ENCODE measurements at regions not wholly inside any gene's neighbourhood (a gene's known extent, or its start where the extent isn't known, plus 50 kb on each side); places are given as distances from the start of the nearest gene placed in this dataset.
A peak's percentile ranks its signal among the peaks of the same experiment; 100 is the strongest.

- Histone ChIP-seq H3K9me3 (ENCODE audit: control extremely low read depth in 1 of 5, control insufficient read depth in 4 of 5, insufficient read depth in 2 of 5, low read depth in 1 of 5, low read length in 4 of 5) (peaks cover 0 to 12% (median 7%) of the 10 kb centered on the region in 5 experiments), H3K4me3 (ENCODE audit: control insufficient read depth in 1 of 7, extremely low read depth in 1 of 7, insufficient read depth in 4 of 7, low read depth in 2 of 7, low read length in 6 of 7) (peak overlapping the region in 1 of 7 experiments; percentile 30), H3K27me3 (replicated peaks in 2 of 5; ENCODE audit: control insufficient read depth in 4 of 5, insufficient read depth in 5 of 5, low read length in 4 of 5) (peaks cover 3 to 36% (median 21%) of the 10 kb centered on the region in 5 experiments), H3K4me1 (ENCODE audit: control extremely low read depth in 1 of 4, control insufficient read depth in 4 of 4, insufficient read depth in 4 of 4, low read length in 3 of 4) (peaks cover 15 to 27% (median 23%) of the 10 kb centered on the region in 4 experiments), H3K27ac (ENCODE audit: insufficient read depth in 1 of 2, low read depth in 1 of 2, low read length in 2 of 2, poor library complexity in 1 of 2, severe bottlenecking in 2 of 2) (no peak overlapping the region), H3K36me3 (ENCODE audit: control insufficient read depth in 4 of 4, insufficient read depth in 4 of 4, low read length in 3 of 4) (no peaks in the 10 kb centered on the region)
- 0% methylated on average over 4 of the region's 4 CpGs for WGBS (ENCODE audit: insufficient coverage)
- ChIA-PET POLR2A (no interaction called here), CTCF (interaction anchor here (0.6 to 2.9 kb wide), 4 partner anchors 15 to 92 kb away, joined by 3 to 14 read pairs (median 4); no protein-coding TSS in a partner anchor)
- DNase-seq = peak; percentile 96 to 99 (median 98)
Measured at GRCh38 chr6:2542858-2543218, 207.9 kb downstream of the MYLK4 start.

- peaks cover 0 to 6% (median 2%) of the 10 kb centered on the region in 5 experiments for H3K9me3 ChIP-seq (ENCODE audit: control extremely low read depth in 1 of 5, control insufficient read depth in 4 of 5, insufficient read depth in 2 of 5, low read depth in 1 of 5, low read length in 4 of 5)
- POLR2A ChIA-PET = no interaction called here
- H3K36me3 ChIP-seq (ENCODE audit: control insufficient read depth in 4 of 4, insufficient read depth in 4 of 4, low read length in 3 of 4) = no peaks in the 10 kb centered on the region
- no peak for DNase-seq
- CTCF ChIA-PET = interaction anchor here (1.3 to 2.9 kb wide), 2 partner anchors 15 to 92 kb away, joined by 5 to 14 read pairs; no protein-coding TSS in a partner anchor
- peaks cover 7 to 37% (median 23%) of the 10 kb centered on the region in 5 experiments for H3K27me3 ChIP-seq (replicated peaks in 2 of 5; ENCODE audit: control insufficient read depth in 4 of 5, insufficient read depth in 5 of 5, low read length in 4 of 5)
- H3K4me1 ChIP-seq (ENCODE audit: control extremely low read depth in 1 of 4, control insufficient read depth in 4 of 4, insufficient read depth in 4 of 4, low read length in 3 of 4) = peaks cover 15 to 27% (median 22%) of the 10 kb centered on the region in 4 experiments
- WGBS (ENCODE audit: insufficient coverage) = 75% methylated on average over 8 of the region's 8 CpGs
- H3K27ac ChIP-seq (ENCODE audit: insufficient read depth in 1 of 2, low read depth in 1 of 2, low read length in 2 of 2, poor library complexity in 1 of 2, severe bottlenecking in 2 of 2) = no peak overlapping the region
- H3K4me3 ChIP-seq (ENCODE audit: control insufficient read depth in 1 of 7, extremely low read depth in 1 of 7, insufficient read depth in 4 of 7, low read depth in 2 of 7, low read length in 6 of 7) = peak overlapping the region in 1 of 7 experiments; percentile 30
Measured at GRCh38 chr6:2542101-2542857, 208.4 kb downstream of the MYLK4 start.

GRCh38 chr6:2536451-2536850 is 214.3 kb downstream of the MYLK4 start:
- CTCF ChIA-PET = no interaction called here
- WGBS (ENCODE audit: insufficient coverage) = 79% methylated on average over 6 of the region's 6 CpGs

GRCh38 chr6:2535506-2535905 is 215.2 kb downstream of the MYLK4 start:
- CTCF ChIA-PET = no interaction called here
- 90% methylated on average over 2 of the region's 8 CpGs for WGBS (ENCODE audit: insufficient coverage)
- DNase-seq = no peak
- peaks cover 0 to 31% (median 18%) of the 10 kb centered on the region in 5 experiments for H3K27me3 ChIP-seq (replicated peaks in 2 of 5; ENCODE audit: control insufficient read depth in 4 of 5, insufficient read depth in 5 of 5, low read length in 4 of 5)
- no peaks in the 10 kb centered on the region for H3K36me3 ChIP-seq (ENCODE audit: control insufficient read depth in 4 of 4, insufficient read depth in 4 of 4, low read length in 3 of 4)
- H3K4me3 ChIP-seq (ENCODE audit: control insufficient read depth in 1 of 7, extremely low read depth in 1 of 7, insufficient read depth in 4 of 7, low read depth in 2 of 7, low read length in 6 of 7) = no peak overlapping the region
- POLR2A ChIA-PET = no interaction called here
- H3K4me1 ChIP-seq (ENCODE audit: control extremely low read depth in 1 of 4, control insufficient read depth in 4 of 4, insufficient read depth in 4 of 4, low read length in 3 of 4) = peaks cover 3 to 7% (median 5%) of the 10 kb centered on the region in 4 experiments
- peaks cover 0 to 15% (median 5%) of the 10 kb centered on the region in 5 experiments for H3K9me3 ChIP-seq (ENCODE audit: control extremely low read depth in 1 of 5, control insufficient read depth in 4 of 5, insufficient read depth in 2 of 5, low read depth in 1 of 5, low read length in 4 of 5)
- no peak overlapping the region for H3K27ac ChIP-seq (ENCODE audit: insufficient read depth in 1 of 2, low read depth in 1 of 2, low read length in 2 of 2, poor library complexity in 1 of 2, severe bottlenecking in 2 of 2)

More at GRCh38 chr6:2536451-2536850, 214.3 kb downstream of the MYLK4 start:
- Histone ChIP-seq H3K4me1 (ENCODE audit: control extremely low read depth in 1 of 4, control insufficient read depth in 4 of 4, insufficient read depth in 4 of 4, low read length in 3 of 4) (peaks cover 3 to 7% (median 5%) of the 10 kb centered on the region in 4 experiments), H3K4me3 (ENCODE audit: control insufficient read depth in 1 of 7, extremely low read depth in 1 of 7, insufficient read depth in 4 of 7, low read depth in 2 of 7, low read length in 6 of 7) (no peak overlapping the region), H3K27ac (ENCODE audit: insufficient read depth in 1 of 2, low read depth in 1 of 2, low read length in 2 of 2, poor library complexity in 1 of 2, severe bottlenecking in 2 of 2) (no peak overlapping the region), H3K27me3 (replicated peaks in 2 of 5; ENCODE audit: control insufficient read depth in 4 of 5, insufficient read depth in 5 of 5, low read length in 4 of 5) (peaks cover 0 to 36% (median 18%) of the 10 kb centered on the region in 5 experiments), H3K9me3 (ENCODE audit: control extremely low read depth in 1 of 5, control insufficient read depth in 4 of 5, insufficient read depth in 2 of 5, low read depth in 1 of 5, low read length in 4 of 5) (peaks cover 0 to 9% (median 0%) of the 10 kb centered on the region in 5 experiments), H3K36me3 (ENCODE audit: control insufficient read depth in 4 of 4, insufficient read depth in 4 of 4, low read length in 3 of 4) (no peaks in the 10 kb centered on the region)
- POLR2A ChIA-PET = no interaction called here
- no peak for DNase-seq

GRCh38 chr6:2534406-2535042 is 216.2 kb downstream of the MYLK4 start:
- Histone ChIP-seq H3K36me3 (ENCODE audit: control insufficient read depth in 4 of 4, insufficient read depth in 4 of 4, low read length in 3 of 4) (no peaks in the 10 kb centered on the region), H3K27me3 (replicated peaks in 2 of 5; ENCODE audit: control insufficient read depth in 4 of 5, insufficient read depth in 5 of 5, low read length in 4 of 5) (peaks cover 0 to 28% (median 14%) of the 10 kb centered on the region in 5 experiments), H3K4me3 (ENCODE audit: control insufficient read depth in 1 of 7, extremely low read depth in 1 of 7, insufficient read depth in 4 of 7, low read depth in 2 of 7, low read length in 6 of 7) (no peak overlapping the region), H3K27ac (ENCODE audit: insufficient read depth in 1 of 2, low read depth in 1 of 2, low read length in 2 of 2, poor library complexity in 1 of 2, severe bottlenecking in 2 of 2) (no peak overlapping the region), H3K4me1 (ENCODE audit: control extremely low read depth in 1 of 4, control insufficient read depth in 4 of 4, insufficient read depth in 4 of 4, low read length in 3 of 4) (peaks cover 3 to 7% (median 5%) of the 10 kb centered on the region in 4 experiments), H3K9me3 (ENCODE audit: control extremely low read depth in 1 of 5, control insufficient read depth in 4 of 5, insufficient read depth in 2 of 5, low read depth in 1 of 5, low read length in 4 of 5) (peaks cover 0 to 15% (median 5%) of the 10 kb centered on the region in 5 experiments)
- 100% methylated on average over 2 of the region's 5 CpGs for WGBS (ENCODE audit: insufficient coverage)
- ChIA-PET CTCF (no interaction called here), POLR2A (no interaction called here)
- DNase-seq = peak in 2 of 3 donors; percentile 63 to 73

GRCh38 chr6:2531426-2532215 is 219.1 kb downstream of the MYLK4 start:
- WGBS (ENCODE audit: insufficient coverage) = 94% methylated on average over 3 of the region's 6 CpGs
- Histone ChIP-seq H3K27ac (ENCODE audit: insufficient read depth in 1 of 2, low read depth in 1 of 2, low read length in 2 of 2, poor library complexity in 1 of 2, severe bottlenecking in 2 of 2) (no peak overlapping the region), H3K27me3 (replicated peaks in 2 of 5; ENCODE audit: control insufficient read depth in 4 of 5, insufficient read depth in 5 of 5, low read length in 4 of 5) (peaks cover 0 to 18% (median 3%) of the 10 kb centered on the region in 5 experiments), H3K4me1 (ENCODE audit: control extremely low read depth in 1 of 4, control insufficient read depth in 4 of 4, insufficient read depth in 4 of 4, low read length in 3 of 4) (peaks cover 3 to 7% (median 5%) of the 10 kb centered on the region in 4 experiments), H3K4me3 (ENCODE audit: control insufficient read depth in 1 of 7, extremely low read depth in 1 of 7, insufficient read depth in 4 of 7, low read depth in 2 of 7, low read length in 6 of 7) (no peak overlapping the region), H3K36me3 (ENCODE audit: control insufficient read depth in 4 of 4, insufficient read depth in 4 of 4, low read length in 3 of 4) (no peaks in the 10 kb centered on the region), H3K9me3 (ENCODE audit: control extremely low read depth in 1 of 5, control insufficient read depth in 4 of 5, insufficient read depth in 2 of 5, low read depth in 1 of 5, low read length in 4 of 5) (peaks cover 0 to 18% (median 5%) of the 10 kb centered on the region in 5 experiments)
- DNase-seq = peak in 2 of 3 donors; percentile 51 to 52
- CTCF ChIA-PET = no interaction called here
- POLR2A ChIA-PET = no interaction called here
